Left hindlimb (tissue), 1 donor: ENCODE measurements at regions not wholly inside any gene's neighbourhood (a gene's known extent, or its start where the extent isn't known, plus 50 kb on each side); places are given as distances from the start of the nearest gene placed in this dataset.
A peak's percentile ranks its signal among the peaks of the same experiment; 100 is the strongest.

Source experiments
- DNase-seq: peaks from one replicate; pipeline ENCODE4 v3.0.0-alpha.2; 2018

GRCh38 chr1:239539812-239540211 is 153.4 kb downstream of the CHRM3 start:
- DNase-seq, result no peak

GRCh38 chr1:239543873-239544272 is 157.5 kb downstream of the CHRM3 start:
- DNase-seq, result no peak

- DNase-seq, result no peak
Measured at GRCh38 chr1:239545466-239545865, 159.1 kb downstream of the CHRM3 start.

GRCh38 chr1:239547987-239548386 is 161.6 kb downstream of the CHRM3 start:
- DNase-seq, result no peak

GRCh38 chr1:239550178-239550577 is 163.8 kb downstream of the CHRM3 start:
- DNase-seq, result no peak

GRCh38 chr1:239555350-239555749 is 169.0 kb downstream of the CHRM3 start:
- peak; percentile 51 for DNase-seq

GRCh38 chr1:239558559-239558958 is 172.2 kb downstream of the CHRM3 start:
- no peak for DNase-seq

- DNase-seq, result no peak
Measured at GRCh38 chr1:239558991-239559390, 172.6 kb downstream of the CHRM3 start.

GRCh38 chr1:239560921-239561320 is 174.6 kb downstream of the CHRM3 start:
- DNase-seq, result no peak

- DNase-seq, result no peak
Measured at GRCh38 chr1:239562095-239562494, 175.7 kb downstream of the CHRM3 start.

GRCh38 chr1:239563681-239564080 is 177.3 kb downstream of the CHRM3 start:
- no peak for DNase-seq

- DNase-seq, result no peak
Measured at GRCh38 chr1:239566074-239566473, 179.7 kb downstream of the CHRM3 start.

- no peak for DNase-seq
Measured at GRCh38 chr1:239570878-239571277, 184.5 kb downstream of the CHRM3 start.

GRCh38 chr1:239572183-239572582 is 185.8 kb downstream of the CHRM3 start:
- DNase-seq, result no peak

- DNase-seq, result no peak
Measured at GRCh38 chr1:239574112-239574511, 187.7 kb downstream of the CHRM3 start.

- no peak for DNase-seq
Measured at GRCh38 chr1:239575113-239575512, 188.7 kb downstream of the CHRM3 start.

GRCh38 chr1:239583536-239583935 is 197.2 kb downstream of the CHRM3 start:
- DNase-seq, result no peak

GRCh38 chr1:239586128-239586527 is 199.8 kb downstream of the CHRM3 start:
- DNase-seq, result no peak

- no peak for DNase-seq
Measured at GRCh38 chr1:239587066-239587465, 200.7 kb downstream of the CHRM3 start.

- no peak for DNase-seq
Measured at GRCh38 chr1:239587574-239588369, 201.4 kb downstream of the CHRM3 start.

- DNase-seq, result no peak
Measured at GRCh38 chr1:239590556-239590955, 204.2 kb downstream of the CHRM3 start.

- DNase-seq, result no peak
Measured at GRCh38 chr1:239593527-239593926, 207.2 kb downstream of the CHRM3 start.

GRCh38 chr1:239600588-239600987 is 214.2 kb downstream of the CHRM3 start:
- no peak for DNase-seq

- DNase-seq, result no peak
Measured at GRCh38 chr1:239601108-239601507, 214.7 kb downstream of the CHRM3 start.

GRCh38 chr1:239603530-239603929 is 217.2 kb downstream of the CHRM3 start:
- DNase-seq, result no peak
